SK-N-SH (cell line): ENCODE measurements at regions not wholly inside any gene's neighbourhood (a gene's known extent, or its start where the extent isn't known, plus 50 kb on each side); places are given as distances from the start of the nearest gene placed in this dataset.

Source experiments
- CTCF ChIA-PET: fragments of 300-600, 350-600 bp; formaldehyde crosslinking; extraction: SDS; loops from one replicate; lab custom pipeline; 2021; lab: Yijun Ruan, JAX
- POLR2A ChIA-PET: fragments of 350-600 bp; sonication (Branson Sonifier 250); formaldehyde crosslinking; extraction: SDS; loops from one replicate; lab custom pipeline; 2020; ENCODE audit warnings: antibody characterized with exemption, inconsistent platforms; lab: Yijun Ruan, JAX
- DNase-seq: peaks from one replicate; pipeline ENCODE4 v3.0.0; 2012
- H2AFZ ChIP-seq: fragments of 200-600 bp; sonication (generic); 2 replicates; pipeline ENCODE4 v1.8.1; 2016; ENCODE audit warnings: antibody characterized with exemption, mild to moderate bottlenecking, low read depth
- H3F3A ChIP-seq: fragments of 200-600 bp; sonication (generic); replicated peaks from 2 replicates; pipeline ENCODE3; 2016; ENCODE audit warnings: antibody characterized with exemption, mild to moderate bottlenecking; ENCODE audit not compliant: insufficient read depth
- H3K27ac ChIP-seq, 2 experiments: fragments of 200-500 bp in 1 of 2; fragments of 200-600 bp in 1 of 2; sonication (Bioruptor generic) in 1 of 2; sonication (generic), shearing (Covaris generic) in 1 of 2; 2 replicates each; pipeline versions ENCODE4 v1.5.1 to v1.6.1; 2014 to 2016; ENCODE audit warnings: low read depth in 2 of 2, inconsistent platforms in 1 of 2, low read length in 1 of 2, mild to moderate bottlenecking in 1 of 2, mixed read lengths in 1 of 2
- H3K27me3 ChIP-seq: fragments of 200-600 bp; sonication (generic), shearing (Covaris generic); 2 replicates; pipeline ENCODE4 v1.6.1; 2016; ENCODE audit warnings: mixed run types; ENCODE audit not compliant: insufficient read depth
- H3K36me3 ChIP-seq, 2 experiments: fragments of 200-500 bp in 1 of 2; fragments of 200-600 bp in 1 of 2; sonication (Bioruptor generic) in 1 of 2; sonication (generic) in 1 of 2; replicated peaks in 1 of 2; 2 replicates each; pipeline versions ENCODE3 to v1.5.1; 2014 to 2016; ENCODE audit warnings: low read length in 1 of 2, mild to moderate bottlenecking in 1 of 2; ENCODE audit not compliant: insufficient read depth in 2 of 2, control insufficient read depth in 1 of 2
- H3K4me1 ChIP-seq, 2 experiments: fragments of 200-500 bp in 1 of 2; fragments of 200-600 bp in 1 of 2; sonication (Bioruptor generic) in 1 of 2; sonication (generic), shearing (Covaris generic) in 1 of 2; 2 replicates each; pipeline versions ENCODE4 v1.5.1 to v1.6.1; 2014 to 2016; ENCODE audit warnings: low read depth in 1 of 2, low read length in 1 of 2, mixed run types in 1 of 2; ENCODE audit not compliant: insufficient read depth in 2 of 2, control insufficient read depth in 1 of 2
- H3K4me2 ChIP-seq: fragments of 200-600 bp; sonication (generic), shearing (Covaris generic); 2 replicates; pipeline ENCODE4 v1.6.1; 2017; ENCODE audit warnings: mixed run types
- H3K4me3 ChIP-seq, 2 experiments: fragments of 200-500 bp in 1 of 2; fragments of 200-600 bp in 1 of 2; sonication (Bioruptor generic) in 1 of 2; sonication (generic), shearing (Covaris generic) in 1 of 2; 2 replicates each; pipeline versions ENCODE4 v1.5.1 to v1.8.1; 2014 to 2016; ENCODE audit warnings: low read depth in 2 of 2, inconsistent platforms in 1 of 2, low read length in 1 of 2, mild to moderate bottlenecking in 1 of 2, mixed read lengths in 1 of 2, moderate library complexity in 1 of 2
- H3K79me2 ChIP-seq: fragments of 200-600 bp; sonication (generic); 2 replicates; pipeline ENCODE4 v1.8.1; 2017; ENCODE audit warnings: mild to moderate bottlenecking; ENCODE audit not compliant: insufficient read depth
- H3K9ac ChIP-seq: fragments of 200-600 bp; sonication (generic); 2 replicates; pipeline ENCODE4 v1.6.1; 2017; ENCODE audit warnings: mixed run types
- H3K9me2 ChIP-seq: fragments of 200-600 bp; sonication (generic); 2 replicates; pipeline ENCODE4 v1.6.1; 2017; ENCODE audit warnings: mixed run types
- H3K9me3 ChIP-seq: fragments of 200-600 bp; sonication (generic); 2 replicates; pipeline ENCODE4 v1.6.1; 2017; ENCODE audit warnings: mixed run types, mild to moderate bottlenecking, moderate library complexity
- H4K20me1 ChIP-seq: fragments of 200-600 bp; sonication (generic); 2 replicates; pipeline ENCODE4 v1.6.1; 2017; ENCODE audit warnings: mild to moderate bottlenecking, mixed run types; ENCODE audit not compliant: insufficient read depth
- CHD2 ChIP-seq: fragments of 150-350 bp; IDR thresholded peaks from 2 replicates; pipeline ENCODE4 v1.6.1; 2018; ENCODE audit warnings: low read length; ENCODE audit not compliant: partially characterized antibody
- FOSL2 ChIP-seq: IDR thresholded peaks from 2 replicates; pipeline ENCODE4 v1.4.0; 2012; ENCODE audit warnings: low read depth, mild to moderate bottlenecking, moderate library complexity, borderline replicate concordance
- MAX ChIP-seq: IDR thresholded peaks from 2 replicates; pipeline ENCODE4 v1.4.0; 2012; ENCODE audit warnings: low read depth
- MXI1 ChIP-seq: IDR thresholded peaks from 2 replicates; pipeline ENCODE4 v1.6.1; 2012; ENCODE audit warnings: mild to moderate bottlenecking, low read depth, low read length, improper control_type of control experiment
- PBX3 ChIP-seq: IDR thresholded peaks from 2 replicates; pipeline ENCODE4; 2012
- POLR2AphosphoS5 ChIP-seq: IDR thresholded peaks from 2 replicates; pipeline ENCODE4 v1.6.1; 2012; ENCODE audit warnings: low read depth, low read length
- REST ChIP-seq: IDR thresholded peaks from 2 replicates; pipeline ENCODE4 v1.6.1; 2012; ENCODE audit warnings: mild to moderate bottlenecking, low read depth, low read length, moderate library complexity
- RXRA ChIP-seq: IDR thresholded peaks from 2 replicates; pipeline ENCODE4 v1.4.0; 2012; ENCODE audit warnings: low read depth, mild to moderate bottlenecking, borderline replicate concordance
- SIN3A ChIP-seq: IDR thresholded peaks from 2 replicates; pipeline ENCODE4 v1.6.1; 2012; ENCODE audit warnings: low read depth, mild to moderate bottlenecking, low read length, moderate library complexity, borderline replicate concordance
- TCF12 ChIP-seq: IDR thresholded peaks from 2 replicates; pipeline ENCODE4 v1.4.0; 2012
- TEAD4 ChIP-seq: IDR thresholded peaks from 2 replicates; pipeline ENCODE4 v1.4.0; 2012; ENCODE audit warnings: mild to moderate bottlenecking, borderline replicate concordance; ENCODE audit not compliant: insufficient read depth
- USF1 ChIP-seq: IDR thresholded peaks from 2 replicates; pipeline ENCODE4 v1.4.0; 2012; ENCODE audit warnings: low read depth, borderline replicate concordance
- YY1 ChIP-seq: IDR thresholded peaks from 2 replicates; pipeline ENCODE4 v1.4.0; 2012; ENCODE audit warnings: low read depth, mild to moderate bottlenecking
- WGBS: methylation state at CpG from one replicate; pipeline ENCODE4 v1.1.6; 2017; ENCODE audit warnings: low lambda C conversion rate; 5-methylcytosine and 5-hydroxymethylcytosine counted together
- TF ChIP-seq, protein P1 (sequence below): IDR thresholded peaks from 2 replicates; pipeline ENCODE4 v1.4.0; 2012; ENCODE audit warnings: low read depth, borderline replicate concordance

DNA sequence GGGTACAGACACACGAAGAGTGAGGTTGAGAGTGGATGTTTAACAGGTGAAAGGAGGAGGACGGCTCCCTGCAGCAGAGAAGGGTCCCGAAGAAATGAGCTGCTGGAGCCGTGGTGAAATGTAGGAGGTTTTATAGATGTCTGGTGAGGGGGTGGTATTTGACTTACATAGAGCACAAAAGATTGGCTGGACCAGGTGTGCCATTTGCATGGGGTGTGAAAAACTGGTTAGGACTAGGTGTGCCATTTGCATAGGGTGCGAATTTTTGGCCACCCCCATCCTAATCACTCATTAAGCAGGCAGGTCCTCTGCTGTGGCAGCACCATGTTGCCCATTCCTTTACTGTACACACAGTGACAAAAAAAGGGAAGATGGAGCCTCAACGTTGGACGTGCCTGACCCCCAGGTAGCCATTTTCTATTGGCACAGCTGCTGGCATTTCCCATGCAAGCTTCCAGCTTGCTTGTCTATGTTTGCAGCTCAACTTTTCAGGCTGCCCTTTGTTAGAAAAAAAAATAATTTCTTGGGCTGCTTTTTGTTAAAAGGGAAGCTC, 581.7 kb upstream of the B3GAT1 start:
- H3K9me2 ChIP-seq = no peaks in the 10 kb centered on the region
- no peak overlapping the region for H3K4me3 ChIP-seq
- H4K20me1 ChIP-seq = no peaks in the 10 kb centered on the region
- no peaks in the 10 kb centered on the region for H3F3A ChIP-seq
- H3K27me3 ChIP-seq = no peaks in the 10 kb centered on the region
- H3K4me1 ChIP-seq = no peaks in the 10 kb centered on the region; a peak in 2 of 4 replicates
- no peak overlapping the region for H2AFZ ChIP-seq
- no peak for TF ChIP-seq MXI1
- TF ChIP-seq CHD2 = no peak
- no peaks in the 10 kb centered on the region for H3K36me3 ChIP-seq
- H3K9me3 ChIP-seq = no peaks in the 10 kb centered on the region
- no peak overlapping the region for H3K9ac ChIP-seq
- DNase-seq = no peak
- no peak overlapping the region for H3K27ac ChIP-seq
- WGBS = 22% methylated on average over 7 of the region's 7 CpGs
- no peaks in the 10 kb centered on the region for H3K79me2 ChIP-seq
- no peak overlapping the region for H3K4me2 ChIP-seq
- CTCF ChIA-PET = no interaction called here
- POLR2A ChIA-PET = no interaction called here

DNA sequence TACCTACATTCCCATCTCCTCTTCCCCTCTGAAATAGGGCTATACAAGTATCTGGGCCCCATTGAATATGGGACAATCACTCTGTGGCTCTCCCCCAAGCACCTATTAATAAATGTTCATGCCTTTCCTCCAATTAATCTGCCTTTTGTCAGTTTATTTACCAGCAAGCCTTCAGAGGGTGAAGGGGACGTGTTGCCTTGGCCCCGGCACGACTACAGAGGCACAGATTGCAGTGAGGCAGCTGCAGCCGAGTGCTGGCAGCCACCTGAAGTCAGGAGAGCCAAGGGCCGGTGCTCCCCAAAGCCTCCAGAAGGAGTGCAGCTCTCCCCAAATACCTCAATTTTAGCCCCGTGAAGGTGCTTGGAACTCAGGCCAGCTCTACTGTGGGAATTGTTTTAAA, 580.9 kb upstream of the B3GAT1 start:
- TF ChIP-seq RXRA = no peak
- TF ChIP-seq TEAD4 = no peak
- Histone ChIP-seq H4K20me1 (no peaks in the 10 kb centered on the region), H3K9me2 (no peaks in the 10 kb centered on the region), H3K79me2 (no peaks in the 10 kb centered on the region), H3F3A (no peaks in the 10 kb centered on the region), H2AFZ (no peak overlapping the region), H3K9me3 (no peaks in the 10 kb centered on the region), H3K27me3 (no peaks in the 10 kb centered on the region), H3K36me3 (no peaks in the 10 kb centered on the region), H3K4me1 (no peaks in the 10 kb centered on the region; a peak in 1 of 4 replicates), H3K4me3 (no peak overlapping the region), H3K27ac (no peak overlapping the region), H3K9ac (no peak overlapping the region), H3K4me2 (no peak overlapping the region)
- whole genome bisulfite sequencing = 40% methylated on average over 6 of the region's 6 CpGs
- no peak for DNase-seq
- ChIA-PET POLR2A (no interaction called here), CTCF (no interaction called here)

DNA sequence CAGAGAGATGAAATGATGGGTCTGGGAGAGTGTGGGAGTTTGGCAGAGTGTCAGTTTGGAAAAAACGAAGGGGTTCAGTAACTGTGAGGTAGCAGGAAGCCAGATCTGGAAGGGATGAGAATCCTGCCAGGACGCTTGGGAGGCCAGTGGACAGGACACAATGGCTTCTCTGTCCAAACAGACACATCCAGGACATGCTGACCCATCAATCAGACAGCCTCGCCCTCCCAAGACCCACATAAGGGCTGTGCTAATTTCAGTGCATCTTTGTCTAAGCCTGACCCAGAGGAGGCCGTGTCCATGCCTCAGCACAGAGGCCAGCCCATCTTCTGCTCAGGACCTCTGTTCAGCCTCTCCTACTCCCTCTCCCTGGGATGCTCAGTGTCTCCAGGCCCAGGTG, 576.5 kb upstream of the B3GAT1 start:
- WGBS = 7% methylated on average over 3 of the region's 4 CpGs
- H3K4me3 ChIP-seq = no peak overlapping the region
- H3K4me1 ChIP-seq = peaks cover 0 to 6% of the 10 kb centered on the region in 2 experiments; a peak in 1 of 4 replicates
- no peaks in the 10 kb centered on the region for H3K36me3 ChIP-seq
- no peaks in the 10 kb centered on the region for H3K9me3 ChIP-seq
- H3F3A ChIP-seq = no peaks in the 10 kb centered on the region
- ChIA-PET POLR2A (no interaction called here), CTCF (no interaction called here)
- H3K79me2 ChIP-seq = no peaks in the 10 kb centered on the region
- H3K4me2 ChIP-seq = no peak overlapping the region
- H3K9ac ChIP-seq = no peak overlapping the region
- no peaks in the 10 kb centered on the region for H3K27me3 ChIP-seq
- no peak overlapping the region for H2AFZ ChIP-seq
- no peaks in the 10 kb centered on the region for H4K20me1 ChIP-seq
- DNase-seq = no peak
- H3K9me2 ChIP-seq = no peaks in the 10 kb centered on the region
- H3K27ac ChIP-seq = no peak overlapping the region; a peak in 1 of 4 replicates
- TF ChIP-seq FOSL2 (no peak), TCF12 (no peak), PBX3 (no peak), MAX (no peak), RXRA (no peak), USF1 (no peak), SIN3A (no peak), YY1 (no peak), POLR2AphosphoS5 (no peak), CHD2 (no peak), REST (no peak)
- TF ChIP-seq, protein P1, sequence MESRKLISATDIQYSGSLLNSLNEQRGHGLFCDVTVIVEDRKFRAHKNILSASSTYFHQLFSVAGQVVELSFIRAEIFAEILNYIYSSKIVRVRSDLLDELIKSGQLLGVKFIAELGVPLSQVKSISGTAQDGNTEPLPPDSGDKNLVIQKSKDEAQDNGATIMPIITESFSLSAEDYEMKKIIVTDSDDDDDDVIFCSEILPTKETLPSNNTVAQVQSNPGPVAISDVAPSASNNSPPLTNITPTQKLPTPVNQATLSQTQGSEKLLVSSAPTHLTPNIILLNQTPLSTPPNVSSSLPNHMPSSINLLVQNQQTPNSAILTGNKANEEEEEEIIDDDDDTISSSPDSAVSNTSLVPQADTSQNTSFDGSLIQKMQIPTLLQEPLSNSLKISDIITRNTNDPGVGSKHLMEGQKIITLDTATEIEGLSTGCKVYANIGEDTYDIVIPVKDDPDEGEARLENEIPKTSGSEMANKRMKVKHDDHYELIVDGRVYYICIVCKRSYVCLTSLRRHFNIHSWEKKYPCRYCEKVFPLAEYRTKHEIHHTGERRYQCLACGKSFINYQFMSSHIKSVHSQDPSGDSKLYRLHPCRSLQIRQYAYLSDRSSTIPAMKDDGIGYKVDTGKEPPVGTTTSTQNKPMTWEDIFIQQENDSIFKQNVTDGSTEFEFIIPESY = no peak
